HepG2 (cell line): ENCODE measurements at regions not wholly inside any gene's neighbourhood (a gene's known extent, or its start where the extent isn't known, plus 50 kb on each side); places are given as distances from the start of the nearest gene placed in this dataset.

Experiments used
- ATAC-seq: fragments of 200-7000 bp; cut with Tn5 transposase; 3 replicates; pipeline ENCODE4 v1.9.1; 2020; ENCODE audit warnings: mild to moderate bottlenecking, moderate library complexity
- BruUV-seq: library from RNA; stranded (reverse); fragments of 400-500 nt; replicated peaks from 2 replicates; lab custom pipeline; 2021; lab: Mats Ljungman, UMichigan
- CTCF ChIA-PET: fragments of 300-600 bp; formaldehyde crosslinking; extraction: SDS; loops from one replicate; lab custom pipeline; 2021; ENCODE audit warnings: low total read pairs, inconsistent platforms, low intra/inter-chr PET ratio; lab: Yijun Ruan, JAX
- POLR2A ChIA-PET: fragments of 350-600 bp; sonication (Branson Sonifier 250); formaldehyde crosslinking; loops from one replicate; lab custom pipeline; 2020; ENCODE audit warnings: antibody characterized with exemption, inconsistent platforms; lab: Yijun Ruan, JAX
- DNase-seq: peaks from one replicate; pipeline ENCODE4 v3.0.0-alpha.2; 2015; ENCODE audit warnings: low spot score
- FAIRE-seq: peaks from 3 replicates; lab custom pipeline; 2011; peaks lifted over from hg19 to GRCh38; lab: Jason Lieb, UNC
- H2AFZ ChIP-seq: one replicate; pipeline ENCODE4 v1.6.1; 2011; ENCODE audit warnings: low read length, inconsistent platforms
- H3K27ac ChIP-seq: fragments of 300-600 bp; 3 replicates; pipeline ENCODE4 v1.8.0; 2011; ENCODE audit warnings: mixed run types, mild to moderate bottlenecking, mixed read lengths, low read length, inconsistent platforms; ENCODE audit not compliant: insufficient read depth; ENCODE audit errors: extremely low read length
- H3K27me3 ChIP-seq, 2 experiments: fragments of 200-600 bp in 1 of 2; 2 replicates in 1 of 2; 3 replicates in 1 of 2; pipeline versions ENCODE4 v1.6.0 to v1.8.0; 2011; ENCODE audit warnings: low read length in 2 of 2, mild to moderate bottlenecking in 2 of 2, moderate library complexity in 2 of 2, inconsistent platforms in 1 of 2; ENCODE audit not compliant: insufficient read depth in 2 of 2, control insufficient read depth in 1 of 2
- H3K36me3 ChIP-seq, 2 experiments: fragments of 200-600 bp in 1 of 2; replicated peaks in 1 of 2; 2 replicates in 1 of 2; 3 replicates in 1 of 2; pipeline versions ENCODE4 v1.5.1 to v1.8.0; 2011; ENCODE audit warnings: low read length in 2 of 2, inconsistent platforms in 1 of 2; ENCODE audit not compliant: insufficient read depth in 2 of 2, control insufficient read depth in 1 of 2
- H3K4me1 ChIP-seq: 2 replicates; pipeline ENCODE4 v1.5.1; 2012; ENCODE audit warnings: low read length, inconsistent platforms; ENCODE audit not compliant: insufficient read depth
- H3K4me2 ChIP-seq: 2 replicates; pipeline ENCODE4 v1.6.0; 2011; ENCODE audit warnings: low read depth, low read length, inconsistent platforms
- H3K4me3 ChIP-seq, 3 experiments: fragments of 200-600 bp in 1 of 3; sonication (generic), shearing (Covaris generic) in 1 of 3; replicated peaks in 1 of 3; 2 replicates each; pipeline ENCODE4 v1.5.1; 2011 to 2016; ENCODE audit warnings: low read length in 3 of 3, inconsistent platforms in 2 of 3, low read depth in 2 of 3, mild to moderate bottlenecking in 2 of 3, control low read depth in 1 of 3, mixed read lengths in 1 of 3; ENCODE audit not compliant: insufficient read depth in 1 of 3
- H3K79me2 ChIP-seq: one replicate; pipeline ENCODE4 v1.6.1; 2011; ENCODE audit warnings: low read length, inconsistent platforms; ENCODE audit not compliant: insufficient read depth
- H3K9ac ChIP-seq: 2 replicates; pipeline ENCODE4 v1.6.0; 2011; ENCODE audit warnings: mild to moderate bottlenecking, low read depth, low read length, inconsistent platforms; ENCODE audit not compliant: insufficient read depth
- H3K9me3 ChIP-seq: 2 replicates; pipeline ENCODE4 v1.5.1; 2012; ENCODE audit warnings: mild to moderate bottlenecking, low read length
- H4K20me1 ChIP-seq: 2 replicates; pipeline ENCODE4 v1.6.0; 2011; ENCODE audit warnings: inconsistent platforms, mild to moderate bottlenecking, low read length, moderate library complexity; ENCODE audit not compliant: insufficient read depth
- ESRRA ChIP-seq: sonication (generic); formaldehyde crosslinking; IDR thresholded peaks from 2 replicates; pipeline ENCODE4 v1.5.1; 2020; ENCODE audit warnings: mild to moderate bottlenecking, low read depth, missing genetic modification reagents
- HNF4A ChIP-seq: sonication (generic); formaldehyde crosslinking; IDR thresholded peaks from 2 replicates; pipeline ENCODE4 v1.4.0; 2020; ENCODE audit warnings: missing genetic modification reagents
- KDM6A ChIP-seq: IDR thresholded peaks from 2 replicates; pipeline ENCODE4 v1.6.1; 2016; ENCODE audit warnings: low read depth
- NCOR1 ChIP-seq: fragments of 200-600 bp; sonication (generic); IDR thresholded peaks from 2 replicates; pipeline ENCODE4 v1.7.0; 2017; ENCODE audit warnings: antibody characterized with exemption, low read length, borderline replicate concordance
- NFYB ChIP-seq: sonication (generic); formaldehyde crosslinking; IDR thresholded peaks from 2 replicates; pipeline ENCODE4 v1.4.0; 2020; ENCODE audit warnings: missing genetic modification reagents
- NR1H2 ChIP-seq: sonication (generic); formaldehyde crosslinking; IDR thresholded peaks from 2 replicates; pipeline ENCODE4 v1.8.1; 2022; ENCODE audit warnings: low read depth, missing genetic modification reagents, borderline replicate concordance
- NR2F6 ChIP-seq, 2 experiments: IDR thresholded peaks; 2 replicates each; pipeline ENCODE4 v1.6.1; 2016; ENCODE audit warnings: antibody characterized with exemption in 1 of 2, mild to moderate bottlenecking in 1 of 2
- RFX3 ChIP-seq: IDR thresholded peaks from 2 replicates; pipeline ENCODE4 v1.6.1; 2016; ENCODE audit warnings: missing biosample characterization, missing genetic modification reagents
- SETDB1 ChIP-seq: sonication (generic); formaldehyde crosslinking; IDR thresholded peaks from 2 replicates; pipeline ENCODE4 v1.5.1; 2020; ENCODE audit warnings: missing genetic modification reagents, mild to moderate bottlenecking, borderline replicate concordance
- ZNF138 ChIP-seq: sonication (generic); formaldehyde crosslinking; IDR thresholded peaks from 2 replicates; pipeline ENCODE4 v1.5.0; 2020; ENCODE audit warnings: mild to moderate bottlenecking, low read depth, missing genetic modification reagents
- ZNF234 ChIP-seq: sonication (generic); formaldehyde crosslinking; conservative IDR thresholded peaks from 2 replicates; pipeline ENCODE4 v1.5.1; 2020; ENCODE audit warnings: mild to moderate bottlenecking, missing genetic modification reagents
- ZNF512B ChIP-seq: sonication (generic); formaldehyde crosslinking; IDR thresholded peaks from 2 replicates; pipeline ENCODE4 v1.5.1; 2020; ENCODE audit warnings: missing genetic modification reagents, mild to moderate bottlenecking, borderline replicate concordance
- ZNF776 ChIP-seq: sonication (generic); formaldehyde crosslinking; IDR thresholded peaks from 2 replicates; pipeline ENCODE4 v1.4.0; 2020; ENCODE audit warnings: mild to moderate bottlenecking, missing genetic modification reagents
- ZNF781 ChIP-seq: sonication (generic); formaldehyde crosslinking; IDR thresholded peaks from 2 replicates; pipeline ENCODE4 v1.5.1; 2020; ENCODE audit warnings: borderline replicate concordance, mild to moderate bottlenecking, missing genetic modification reagents; ENCODE audit errors: not compliant biosample characterization
- ZNF841 ChIP-seq: sonication (generic); formaldehyde crosslinking; IDR thresholded peaks from 2 replicates; pipeline ENCODE4 v1.8.1; 2023; ENCODE audit warnings: missing genetic modification reagents, borderline replicate concordance
- WGBS: methylation state at CpG from one replicate; pipeline ENCODE4 v1.1.6; 2017; ENCODE audit warnings: low lambda C conversion rate; 5-methylcytosine and 5-hydroxymethylcytosine counted together
- in situ Hi-C: cut with HindIII; loops from 2 replicates; pipeline ENCODE4 v1.10.0; 2017; ENCODE audit warnings: low pct_unique_long_range_greater_than_20kb; ENCODE audit not compliant: extremely low pct_ligation_motif_present
- intact Hi-C: fragments of 100-400 bp; cut with micrococcal nuclease; formaldehyde crosslinking; loops from one replicate; pipeline ENCODE4 v1.10.0; 2022; ENCODE audit not compliant: unreplicated experiment
- TF ChIP-seq, protein P1 (sequence below): sonication (generic); formaldehyde crosslinking; IDR thresholded peaks from 2 replicates; pipeline ENCODE4 v1.5.0; 2020; ENCODE audit warnings: missing genetic modification reagents
- TF ChIP-seq, protein P2 (sequence below): sonication (generic); formaldehyde crosslinking; IDR thresholded peaks from 2 replicates; pipeline ENCODE4 v1.8.0; 2022; ENCODE audit warnings: mild to moderate bottlenecking, missing genetic modification reagents, moderate library complexity

- TF ChIP-seq, protein P1, sequence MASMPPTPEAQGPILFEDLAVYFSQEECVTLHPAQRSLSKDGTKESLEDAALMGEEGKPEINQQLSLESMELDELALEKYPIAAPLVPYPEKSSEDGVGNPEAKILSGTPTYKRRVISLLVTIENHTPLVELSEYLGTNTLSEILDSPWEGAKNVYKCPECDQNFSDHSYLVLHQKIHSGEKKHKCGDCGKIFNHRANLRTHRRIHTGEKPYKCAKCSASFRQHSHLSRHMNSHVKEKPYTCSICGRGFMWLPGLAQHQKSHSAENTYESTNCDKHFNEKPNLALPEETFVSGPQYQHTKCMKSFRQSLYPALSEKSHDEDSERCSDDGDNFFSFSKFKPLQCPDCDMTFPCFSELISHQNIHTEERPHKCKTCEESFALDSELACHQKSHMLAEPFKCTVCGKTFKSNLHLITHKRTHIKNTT (CRISPR knock-in tag): no peak
- TF ChIP-seq, all 625 proteins: peak for 0
Observed at GRCh38 chr5:133825631-133826289, 142.7 kb downstream of the C5orf15 start (continued).

DNA sequence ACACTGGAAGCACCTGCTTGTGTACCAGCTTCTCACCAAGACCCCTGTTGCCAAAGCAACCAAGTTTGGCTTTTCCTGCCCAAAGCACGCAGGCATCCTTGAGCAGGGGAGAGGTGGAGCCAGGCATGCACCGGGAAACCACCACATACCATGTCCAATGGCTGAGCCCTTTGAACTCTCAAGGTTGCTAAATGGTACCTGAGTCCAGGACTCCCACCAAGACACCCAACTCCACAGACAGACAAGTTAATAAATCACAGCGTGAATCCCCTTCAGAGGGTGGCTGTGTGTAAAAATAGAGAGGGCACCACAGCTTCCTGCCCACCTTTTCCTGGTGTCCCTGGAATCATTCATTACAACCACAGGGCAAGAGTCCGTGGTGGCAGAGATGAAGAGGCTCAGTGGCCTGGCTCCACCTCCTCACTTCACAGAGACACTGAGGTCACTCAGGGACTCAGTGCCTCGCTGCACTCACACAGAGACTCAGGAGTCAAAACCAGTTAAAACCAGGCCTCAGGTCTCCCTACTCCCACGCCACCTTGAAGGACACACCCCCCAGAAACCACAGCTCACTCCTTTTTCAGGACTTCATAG lies 143.7 kb downstream of the C5orf15 start:
- H3K9me3 ChIP-seq: no peaks in the 10 kb centered on the region
- no TSS peak for BruUV-seq
- H3K36me3 ChIP-seq: no peaks in the 10 kb centered on the region
- H3K4me3 ChIP-seq: no peak overlapping the region
- in situ Hi-C loops: no loop called here
- intact Hi-C loops: no loop called here
- no peaks in the 10 kb centered on the region for H4K20me1 ChIP-seq
- WGBS: 0% methylated on average over 1 of the region's 6 CpGs
- ChIA-PET POLR2A (no interaction called here), CTCF (no interaction called here)
- H3K27ac ChIP-seq: no peak overlapping the region
- no peaks in the 10 kb centered on the region for H3K79me2 ChIP-seq
- peak; percentile 52; the same call in 2 of the 3 replicates for ATAC-seq
- H3K4me2 ChIP-seq: no peak overlapping the region
- peaks cover 0 to 9% of the 10 kb centered on the region in 2 experiments; a peak in 3 of 5 replicates for H3K27me3 ChIP-seq
- DNase-seq: no peak
- no peak for FAIRE-seq
- H3K9ac ChIP-seq: no peak overlapping the region
- H3K4me1 ChIP-seq: peaks cover 9% of the 10 kb centered on the region
- no peak overlapping the region for H2AFZ ChIP-seq
- TF ChIP-seq KDM6A (CRISPR knock-in tag): no peak
- TF ChIP-seq ZNF234 (CRISPR knock-in tag): no peak
- TF ChIP-seq ZNF138 (CRISPR knock-in tag): no peak
- no peak for TF ChIP-seq NCOR1
- no peak for TF ChIP-seq ZNF781 (CRISPR knock-in tag)
- TF ChIP-seq ESRRA (CRISPR knock-in tag): no peak
- TF ChIP-seq, protein P2, sequence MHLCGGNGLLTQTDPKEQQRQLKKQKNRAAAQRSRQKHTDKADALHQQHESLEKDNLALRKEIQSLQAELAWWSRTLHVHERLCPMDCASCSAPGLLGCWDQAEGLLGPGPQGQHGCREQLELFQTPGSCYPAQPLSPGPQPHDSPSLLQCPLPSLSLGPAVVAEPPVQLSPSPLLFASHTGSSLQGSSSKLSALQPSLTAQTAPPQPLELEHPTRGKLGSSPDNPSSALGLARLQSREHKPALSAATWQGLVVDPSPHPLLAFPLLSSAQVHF (CRISPR knock-in tag): no peak
- no peak for TF ChIP-seq ZNF512B (CRISPR knock-in tag)
- TF ChIP-seq ZNF841 (CRISPR knock-in tag): no peak
- no peak for TF ChIP-seq SETDB1 (CRISPR knock-in tag)
- no peak for TF ChIP-seq RFX3
- no peak for TF ChIP-seq ZNF776 (CRISPR knock-in tag)
- TF ChIP-seq HNF4A (CRISPR knock-in tag): no peak
- no peak for TF ChIP-seq NFYB (CRISPR knock-in tag)
- no peak for TF ChIP-seq NR1H2
- TF ChIP-seq NR2F6 (IDR thresholded peaks at IDR 0.05): no peak
- TF ChIP-seq NR2F6 (CRISPR knock-in tag; IDR thresholded peaks at IDR 0.05): no peak
